ENCODE measurements at regions not wholly inside any gene's neighbourhood (a gene's known extent, or its start where the extent isn't known, plus 50 kb on each side); places are given as distances from the start of the nearest gene placed in this dataset.

DNA sequence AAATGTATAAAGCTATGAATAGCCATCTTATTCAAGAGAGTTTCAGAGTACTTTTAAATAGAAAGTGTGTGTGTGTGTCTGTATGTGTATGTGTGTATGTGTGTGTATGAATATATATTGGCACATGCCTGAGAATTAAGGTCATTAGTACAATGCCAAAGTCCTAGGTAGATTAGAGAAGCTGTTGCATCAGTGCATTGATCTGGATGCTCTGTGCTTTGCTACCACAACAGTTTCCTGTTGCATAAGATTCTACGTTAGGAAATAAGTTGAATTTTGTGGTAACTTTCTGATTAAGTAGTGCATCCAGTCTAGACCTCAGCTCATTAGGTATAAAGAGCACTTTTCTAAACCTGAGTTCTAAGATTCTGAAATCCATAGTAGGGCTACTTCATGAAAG is 1102.8 kb upstream of the KLHL29 start:
- no peak for DNase-seq

DNA sequence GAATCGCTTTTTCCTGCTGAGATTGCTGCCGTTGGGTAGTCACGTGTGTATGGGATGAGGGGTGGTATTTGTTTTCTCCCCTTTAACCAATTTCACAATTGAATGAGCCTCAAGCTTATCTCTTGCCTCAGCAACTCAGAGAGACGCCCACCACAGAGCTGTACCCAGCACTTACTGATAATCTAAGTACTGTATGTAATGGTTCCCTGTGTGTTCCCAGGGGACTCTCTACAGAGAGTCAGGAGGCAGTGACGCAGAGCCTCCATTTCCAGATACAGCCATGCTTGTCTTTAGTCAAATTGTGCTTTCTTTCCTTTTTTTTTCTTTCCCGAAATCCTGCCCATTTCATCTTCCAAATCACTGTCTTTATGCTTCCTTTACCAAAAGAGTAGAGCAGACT is 1102.1 kb upstream of the KLHL29 start:
- no peak for DNase-seq

DNA sequence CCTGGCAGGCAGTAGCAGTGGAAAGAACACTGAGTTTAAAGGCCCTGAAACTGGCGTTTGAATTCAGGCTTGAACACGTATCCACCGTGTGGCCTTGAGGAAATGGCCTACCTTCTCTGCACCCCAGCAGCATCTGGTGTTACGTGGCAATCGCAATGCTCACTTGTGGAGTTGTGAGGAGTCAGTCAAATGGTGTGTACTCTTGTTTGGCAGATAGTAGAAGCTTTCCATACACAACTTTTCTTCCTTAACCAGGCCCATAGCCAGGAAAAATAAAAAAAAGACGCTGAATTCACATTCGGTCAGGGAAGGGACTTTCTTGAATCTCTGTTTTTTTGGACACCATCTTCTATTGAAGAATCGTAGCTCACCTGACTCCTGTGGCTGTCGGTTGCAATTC is 1101.5 kb upstream of the KLHL29 start:
- DNase-seq = no peak

DNA sequence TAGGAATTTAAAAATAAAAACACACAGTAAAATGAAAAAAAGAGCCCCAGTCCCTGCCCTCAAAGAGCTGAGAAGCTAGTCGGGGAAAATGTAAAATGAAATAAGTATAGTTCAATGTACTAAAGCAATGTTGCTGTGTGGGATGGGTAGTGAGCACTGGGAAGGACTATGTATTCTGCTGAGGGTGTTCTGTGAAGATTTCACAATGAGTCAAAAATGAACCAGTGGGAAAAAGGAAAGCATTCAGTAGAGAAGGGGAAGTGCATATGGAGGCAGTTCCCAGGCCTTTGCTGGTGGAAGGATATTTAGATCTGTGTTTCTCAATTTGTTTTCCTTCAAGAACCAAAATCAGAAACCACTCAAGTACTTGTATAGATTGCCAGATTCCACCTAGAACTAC is 1094.7 kb upstream of the KLHL29 start:
- no peak for DNase-seq

DNA sequence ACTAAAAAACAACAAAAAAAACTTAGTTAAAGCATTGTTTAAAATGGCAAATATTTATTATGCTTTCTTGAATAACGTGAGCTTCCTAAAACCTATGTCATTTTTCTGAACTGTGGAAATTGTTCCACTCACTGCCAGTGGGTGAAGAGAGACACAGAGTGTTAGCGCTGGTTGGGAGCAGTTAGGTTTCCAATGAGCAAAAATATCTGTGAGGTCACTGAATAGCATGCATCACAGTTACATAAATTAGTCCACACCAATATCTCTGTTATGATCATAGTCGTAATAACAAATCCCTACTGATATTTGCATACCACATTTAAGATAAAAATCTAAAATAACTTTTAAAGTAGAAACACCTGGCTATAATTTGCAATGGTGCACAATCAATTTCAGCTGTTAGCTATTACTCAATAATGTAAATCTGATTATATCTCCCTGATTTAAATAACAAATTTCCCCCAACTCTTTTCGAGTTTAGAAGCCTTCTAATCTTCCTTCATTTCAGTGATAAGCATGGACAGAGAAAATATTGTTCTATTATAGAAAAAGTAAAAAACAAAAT is 1094.0 kb upstream of the KLHL29 start:
- no peak for DNase-seq

DNA sequence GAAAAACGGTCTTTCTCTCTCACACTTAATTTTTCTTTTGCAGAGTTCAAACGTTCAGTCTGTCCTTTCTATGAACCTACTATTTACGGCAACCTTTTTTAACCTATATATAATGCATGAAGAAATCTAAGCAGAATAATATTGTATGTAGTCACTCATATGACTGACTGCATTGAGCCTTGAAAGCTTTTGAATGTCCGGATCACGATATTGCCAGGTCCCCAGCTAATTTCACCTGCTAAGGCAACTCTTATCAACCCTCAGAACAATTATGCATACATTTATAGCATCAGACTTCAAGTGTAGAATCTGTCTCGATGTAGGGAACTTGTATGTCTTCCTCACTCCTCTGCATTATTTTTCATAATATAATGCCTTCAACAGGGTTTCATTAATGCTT is 1083.8 kb upstream of the KLHL29 start:
- DNase-seq = no peak

DNA sequence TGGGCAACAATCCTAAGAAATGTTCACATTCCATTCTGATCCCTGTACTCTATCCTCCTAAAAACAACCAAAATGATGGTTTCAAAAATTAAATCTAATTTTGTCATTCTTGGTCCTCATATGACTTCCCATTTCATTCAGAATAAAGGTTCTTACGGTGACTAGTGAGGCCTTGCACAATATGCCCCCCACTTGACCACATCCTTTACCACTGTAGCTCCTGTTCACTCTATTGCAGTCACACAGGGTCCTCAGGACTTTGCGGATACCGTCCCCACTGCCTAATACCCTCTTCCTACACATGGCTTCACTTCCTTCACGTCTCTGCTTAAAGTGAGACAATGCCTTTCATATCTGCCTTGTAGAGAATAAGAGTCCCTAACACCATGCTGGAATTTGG is 1058.7 kb upstream of the KLHL29 start:
- DNase-seq = no peak

DNA sequence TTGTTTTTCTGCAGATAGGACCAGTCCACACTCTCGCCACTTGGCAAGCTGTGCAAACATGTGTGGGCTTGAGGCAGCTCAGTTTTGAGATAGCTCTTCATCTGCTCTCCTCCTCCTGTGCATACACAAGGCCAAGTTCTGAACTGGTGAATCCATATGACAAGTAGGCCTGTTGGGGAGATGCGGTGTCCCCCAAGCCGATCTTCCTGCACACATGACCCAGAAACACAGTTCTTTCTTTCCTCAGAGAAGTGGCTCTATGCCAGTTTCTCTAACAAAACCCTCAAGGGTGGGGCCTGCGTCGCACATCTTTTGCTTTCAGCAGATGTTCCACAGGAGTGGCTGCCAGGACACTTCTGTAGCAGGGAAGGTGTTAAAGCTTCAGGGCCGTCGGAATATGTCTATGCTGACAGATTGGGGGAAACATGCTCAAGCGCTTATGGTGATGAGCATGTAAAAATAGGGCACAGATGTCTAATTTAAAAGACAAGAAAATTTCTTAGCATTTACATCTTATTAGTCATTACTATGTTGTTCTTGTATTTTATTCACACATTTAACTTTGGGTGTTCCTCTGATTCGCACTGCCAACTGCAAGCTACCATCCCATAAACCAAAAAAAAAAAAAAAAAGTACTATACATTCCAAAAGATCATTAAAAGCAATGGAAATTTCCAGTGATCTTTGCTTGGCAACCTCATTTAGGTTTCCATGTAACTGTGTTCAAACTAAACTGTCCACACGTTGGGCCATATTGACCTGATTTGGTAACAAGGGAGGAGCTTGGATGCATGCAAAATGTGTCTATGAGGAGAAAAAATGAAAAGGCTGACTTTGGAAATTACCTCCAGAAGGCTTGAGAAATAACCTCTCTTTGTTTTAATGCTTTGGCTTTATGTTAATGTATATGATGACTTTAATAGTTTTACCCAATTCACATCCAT is 1055.5 kb upstream of the KLHL29 start:
- no peak for DNase-seq

DNA sequence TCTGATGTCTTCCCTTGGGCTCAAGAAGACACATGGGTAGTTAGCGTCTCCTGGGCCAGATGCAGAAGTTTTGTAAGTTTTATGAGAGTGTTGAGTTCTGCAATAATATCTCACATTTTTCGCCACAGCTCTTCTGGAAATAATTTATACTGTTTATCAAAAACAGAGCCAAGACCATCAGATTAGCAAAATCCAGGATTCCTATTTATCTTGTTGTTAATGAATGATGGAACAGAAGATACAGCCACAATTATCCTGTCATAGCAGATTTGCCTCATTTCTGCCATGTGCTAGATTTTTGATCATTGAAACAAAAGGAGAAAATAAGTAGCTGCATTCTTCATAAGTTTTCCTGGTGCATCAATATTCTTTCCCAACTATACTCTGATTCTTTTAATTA is 1048.6 kb upstream of the KLHL29 start:
- no peak for DNase-seq

DNA sequence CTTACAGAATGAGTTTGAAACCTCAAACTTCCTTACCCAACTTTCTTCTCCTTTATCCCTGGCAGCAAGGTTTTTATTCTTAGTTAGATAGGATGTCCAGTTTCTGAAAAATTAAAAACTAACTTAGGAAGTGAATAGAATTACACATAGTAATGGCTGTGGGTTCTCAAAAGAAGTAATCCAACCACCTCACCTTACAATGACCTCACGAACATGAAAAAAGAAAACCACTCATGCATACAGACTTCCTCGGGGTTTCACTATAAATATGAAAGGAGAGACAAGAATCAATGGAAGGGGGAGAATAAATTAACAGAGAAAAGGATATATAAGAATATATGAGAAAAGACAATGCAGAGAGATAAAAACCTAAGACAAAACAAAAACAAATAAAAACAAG is 1044.3 kb upstream of the KLHL29 start:
- no peak for DNase-seq

DNA sequence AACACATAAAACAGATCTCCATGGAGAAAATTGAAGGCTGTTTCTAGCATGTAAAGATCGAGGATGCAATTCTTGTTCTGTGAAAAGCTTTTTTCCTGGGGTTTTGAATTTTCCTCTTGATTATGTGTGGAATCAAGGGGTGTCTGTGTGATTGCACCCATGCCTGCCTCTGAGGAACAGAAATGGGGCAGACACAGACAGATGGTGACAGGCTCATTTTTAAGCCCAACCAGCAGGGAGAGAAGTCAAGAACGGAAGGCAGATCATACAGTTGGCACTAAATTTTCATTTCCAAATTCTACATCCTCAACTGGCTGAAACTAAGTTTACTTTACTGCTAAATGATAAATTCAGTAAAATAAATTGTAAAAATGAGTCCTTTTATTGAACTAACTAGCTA is 1037.7 kb upstream of the KLHL29 start:
- no peak for DNase-seq

DNA sequence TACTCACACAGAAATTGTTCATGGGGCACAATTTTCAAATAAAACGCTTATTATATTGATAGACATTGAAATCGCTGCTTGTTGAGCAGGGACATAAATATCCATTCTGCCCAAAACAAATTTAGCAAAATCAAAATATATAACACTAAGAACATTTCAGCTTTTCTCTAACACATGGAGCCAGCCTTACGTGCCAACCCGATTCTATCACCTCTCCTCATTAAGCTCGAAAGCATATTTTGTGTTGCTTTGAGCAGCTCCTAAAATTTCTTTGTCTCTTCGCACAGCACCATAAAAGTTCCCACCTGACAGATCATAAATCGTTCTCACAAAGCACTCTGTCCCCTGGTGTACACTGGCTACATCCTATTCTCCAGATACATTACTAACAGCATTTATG is 1034.4 kb upstream of the KLHL29 start:
- DNase-seq = no peak

DNA sequence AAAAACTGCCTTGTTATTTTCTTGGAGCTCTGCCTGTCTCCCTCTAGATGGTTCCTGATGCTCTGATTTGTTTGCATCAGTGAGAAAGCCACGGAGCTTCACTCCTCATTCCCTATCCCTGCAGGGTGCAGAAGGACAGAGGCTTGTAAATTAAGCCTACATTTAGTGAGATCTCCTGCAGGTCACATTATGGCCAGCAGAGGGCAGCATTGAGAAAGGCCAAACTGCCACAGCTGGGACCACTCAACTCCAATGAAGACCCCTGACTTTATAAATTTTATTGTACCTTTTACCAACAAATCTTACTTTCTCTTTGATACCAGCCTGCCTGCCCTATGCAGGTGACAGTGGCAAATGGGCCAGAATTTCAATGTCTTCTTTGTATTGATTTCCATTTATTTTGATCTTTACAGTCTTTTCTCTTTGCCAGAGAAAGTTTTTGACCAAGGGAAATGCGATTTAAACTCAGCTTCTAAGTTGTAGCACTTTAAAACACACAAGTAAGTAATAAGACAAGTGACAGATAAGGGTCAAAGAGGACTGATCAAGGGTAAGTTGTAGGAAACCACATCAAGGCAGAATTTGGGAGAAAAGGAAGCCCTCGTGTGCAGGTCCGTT is 1029.1 kb upstream of the KLHL29 start:
- DNase-seq = no peak

DNA sequence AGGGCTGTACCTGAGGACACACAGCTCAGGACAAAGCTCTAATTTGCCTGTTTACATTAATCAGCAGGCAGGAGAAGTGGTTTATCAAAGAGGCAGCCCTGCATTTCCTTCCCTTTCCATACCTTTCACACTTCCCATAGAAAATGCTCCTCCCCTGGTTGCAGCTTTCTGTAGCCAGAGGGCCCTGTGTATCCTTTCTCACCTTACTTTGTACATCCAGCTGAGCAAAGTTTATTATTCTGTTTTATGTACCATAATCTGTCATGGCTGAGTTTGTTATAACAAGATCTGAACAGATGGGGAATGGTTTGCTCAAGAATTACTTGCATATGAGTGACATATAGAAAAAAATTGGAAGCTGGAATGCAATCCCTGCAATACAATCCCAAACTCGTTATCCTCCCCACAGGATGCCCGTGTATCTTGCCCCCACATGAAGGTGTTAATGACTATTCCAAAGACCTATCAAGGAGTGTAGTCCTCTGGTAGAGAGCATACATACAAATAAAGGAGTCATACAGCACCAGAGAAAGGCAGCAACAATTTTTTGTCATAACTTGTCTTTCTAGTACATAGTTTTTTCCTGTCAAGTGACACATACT is 1025.8 kb upstream of the KLHL29 start:
- no peak for DNase-seq

DNA sequence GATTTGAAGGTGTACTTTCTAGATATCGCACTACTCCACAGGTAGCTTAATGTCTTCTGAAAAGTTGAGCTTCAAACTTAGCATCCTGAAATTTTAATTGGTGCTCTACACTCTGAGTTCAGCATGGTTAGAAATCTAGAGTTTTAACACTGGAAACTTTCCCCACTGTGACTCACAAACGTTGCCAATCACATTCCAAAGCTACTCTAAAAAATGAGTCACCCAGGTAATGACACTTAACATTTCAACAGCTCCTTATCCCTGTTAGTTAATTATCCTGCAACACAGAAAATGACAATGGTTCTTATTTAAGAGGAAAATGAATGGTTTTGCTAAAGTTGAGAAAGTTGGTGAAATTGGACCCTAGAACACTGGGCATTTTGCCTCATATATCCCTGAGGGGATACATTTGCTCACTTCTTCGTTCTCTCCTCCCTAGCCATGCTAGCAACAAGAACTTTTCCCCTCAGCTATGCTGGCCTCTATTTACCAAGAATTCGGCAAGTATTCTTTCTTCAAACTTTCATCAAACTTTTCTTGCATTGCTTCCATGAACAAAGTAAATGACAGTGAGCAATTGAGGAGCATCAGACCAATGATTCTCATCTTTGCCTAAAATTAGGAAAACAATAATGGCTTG is 1024.1 kb upstream of the KLHL29 start:
- DNase-seq = no peak

DNA sequence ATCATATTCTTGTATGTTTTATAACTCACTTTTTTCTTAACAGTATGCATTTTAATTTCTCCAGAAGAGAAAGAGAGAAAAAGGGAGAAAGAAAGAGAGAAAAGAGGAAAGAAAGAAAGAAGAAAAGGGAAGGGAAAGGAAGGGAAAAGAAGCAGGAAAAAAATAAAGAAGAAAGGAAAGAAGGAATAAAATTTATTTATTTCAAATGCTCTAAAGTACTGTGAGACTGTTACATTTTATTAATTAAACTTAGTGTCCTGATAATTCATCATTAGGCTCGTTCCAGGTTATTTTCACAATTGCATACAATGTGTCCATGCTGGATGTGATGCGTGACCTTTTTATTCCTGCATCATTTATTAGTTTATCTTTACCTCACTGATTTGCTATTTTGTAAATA is 1023.4 kb upstream of the KLHL29 start:
- DNase-seq = no peak

DNA sequence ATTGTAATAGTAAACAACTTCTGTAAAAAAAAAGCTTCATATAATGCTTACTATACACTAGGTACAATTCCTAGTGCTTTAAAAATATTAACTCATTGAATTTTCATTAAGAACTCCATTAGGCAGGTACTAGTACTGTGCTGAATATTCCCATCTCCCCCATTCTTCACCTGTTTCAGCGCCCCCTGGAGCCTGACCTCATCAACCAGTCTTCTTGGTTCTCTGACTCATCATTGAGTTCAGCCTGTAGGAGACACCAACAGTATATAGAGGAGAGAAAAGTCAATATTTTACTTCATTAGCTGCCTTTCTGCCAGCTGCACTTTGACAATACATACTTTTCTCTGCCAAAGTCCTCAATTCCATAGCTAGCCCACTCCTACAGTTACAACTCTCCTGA is 1009.9 kb upstream of the KLHL29 start:
- DNase-seq = no peak

DNA sequence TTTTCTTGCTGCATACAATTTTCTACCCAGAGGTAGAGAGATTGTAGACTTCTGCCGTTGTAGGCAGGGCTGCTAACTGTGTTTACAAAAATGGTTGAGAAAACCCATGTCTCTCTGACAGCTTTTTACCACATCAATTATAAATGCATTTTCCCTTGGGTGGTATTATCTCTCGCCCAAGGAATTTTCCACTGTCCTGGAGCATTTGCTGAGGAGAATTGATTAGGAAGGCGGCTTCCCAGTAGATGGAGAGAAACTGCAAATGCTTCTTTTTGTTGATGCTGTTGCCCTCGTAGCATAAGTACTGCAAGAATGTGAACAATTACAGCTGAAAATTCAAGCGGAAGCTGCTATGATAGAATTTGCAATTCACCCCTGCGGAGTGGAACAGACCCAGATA is 1007.7 kb upstream of the KLHL29 start:
- no peak for DNase-seq

DNA sequence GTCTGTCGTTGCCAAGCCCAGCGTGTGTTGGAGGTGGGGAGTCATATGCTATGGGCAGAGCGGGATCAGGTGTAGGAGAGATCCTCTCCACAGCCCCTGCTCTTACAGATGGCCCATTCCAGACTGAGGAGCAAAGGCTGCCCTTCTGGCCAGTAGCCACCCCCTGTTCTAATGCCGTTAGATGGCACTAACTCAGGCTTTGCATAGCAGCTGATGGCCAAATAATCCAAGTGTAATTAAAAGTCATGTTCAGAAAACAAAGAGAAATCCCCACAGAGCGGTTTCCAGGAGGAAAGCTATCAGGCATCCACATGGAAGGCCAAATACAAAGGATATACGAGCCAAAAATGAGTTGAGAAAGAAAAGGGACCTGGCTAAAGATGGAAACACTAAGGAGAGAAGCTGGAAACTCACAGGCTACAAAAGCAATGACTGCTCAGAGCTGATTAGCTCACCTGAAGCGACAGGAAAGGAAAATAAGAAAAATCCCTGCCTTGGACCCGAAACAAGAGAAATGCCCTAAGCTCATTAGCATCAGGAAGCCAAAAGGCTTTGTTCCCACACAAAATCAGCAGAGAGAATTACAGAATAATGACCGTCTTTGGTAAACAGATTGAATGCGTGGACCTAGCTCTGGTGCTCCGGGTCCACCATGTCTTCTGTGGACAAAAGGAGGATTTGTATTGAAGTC is 1002.4 kb upstream of the KLHL29 start:
- DNase-seq = no peak

DNA sequence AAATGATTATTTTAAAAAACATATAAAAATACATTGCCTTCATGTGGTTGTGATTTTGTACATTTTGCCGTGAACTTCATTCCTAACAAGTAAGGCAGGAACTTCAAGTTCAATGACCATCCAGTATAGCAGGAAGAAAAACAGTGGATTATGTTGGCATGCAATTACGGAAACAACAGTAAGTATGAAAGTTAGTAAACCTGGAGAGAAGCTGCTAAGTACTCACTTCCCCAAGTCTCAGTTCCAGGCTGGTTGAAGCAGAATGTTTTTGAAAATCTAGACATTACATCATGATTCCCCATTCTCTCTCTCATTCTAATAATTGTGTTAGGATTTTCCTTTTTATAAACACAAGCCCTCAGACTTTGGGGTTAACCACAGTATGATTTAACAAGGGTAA is 987.1 kb upstream of the KLHL29 start:
- no peak for DNase-seq

DNA sequence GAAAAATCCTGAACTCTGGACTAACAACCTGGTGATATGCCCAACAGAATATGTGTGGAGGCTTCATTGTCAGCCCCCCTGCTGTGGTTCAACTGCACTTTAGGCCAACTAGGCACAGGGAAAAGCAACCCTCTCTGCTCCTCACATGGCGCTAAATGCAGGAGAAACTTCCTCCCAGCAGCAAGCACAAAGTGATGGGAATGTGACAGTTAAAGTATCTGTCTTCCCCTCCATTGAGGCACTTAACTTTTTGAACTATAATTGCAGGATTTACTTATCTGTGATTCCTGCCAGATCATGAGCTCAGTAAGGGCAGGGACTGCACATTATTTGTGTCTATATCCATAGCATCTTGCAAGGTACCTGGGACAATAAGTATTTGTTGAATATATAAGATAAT is 981.2 kb upstream of the KLHL29 start:
- DNase-seq = no peak

DNA sequence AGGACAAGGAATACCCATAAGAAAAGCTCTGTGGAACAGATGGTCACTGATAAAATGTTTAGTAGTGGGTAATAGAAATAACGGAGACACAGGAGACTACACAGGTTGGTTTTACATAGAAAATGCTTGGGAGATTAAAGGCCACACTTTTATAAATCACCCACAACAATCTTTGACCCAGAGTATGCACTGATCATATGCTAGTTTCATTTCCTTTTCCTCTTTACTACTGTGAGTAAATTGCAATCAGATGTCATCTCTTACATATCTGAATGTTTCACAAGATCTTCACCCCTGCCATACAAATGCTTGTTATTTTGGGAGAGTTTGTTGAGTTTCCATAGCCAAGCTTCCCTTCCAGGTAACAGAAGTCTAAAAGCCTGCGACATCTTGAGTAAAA is 978.4 kb upstream of the KLHL29 start:
- no peak for DNase-seq

DNA sequence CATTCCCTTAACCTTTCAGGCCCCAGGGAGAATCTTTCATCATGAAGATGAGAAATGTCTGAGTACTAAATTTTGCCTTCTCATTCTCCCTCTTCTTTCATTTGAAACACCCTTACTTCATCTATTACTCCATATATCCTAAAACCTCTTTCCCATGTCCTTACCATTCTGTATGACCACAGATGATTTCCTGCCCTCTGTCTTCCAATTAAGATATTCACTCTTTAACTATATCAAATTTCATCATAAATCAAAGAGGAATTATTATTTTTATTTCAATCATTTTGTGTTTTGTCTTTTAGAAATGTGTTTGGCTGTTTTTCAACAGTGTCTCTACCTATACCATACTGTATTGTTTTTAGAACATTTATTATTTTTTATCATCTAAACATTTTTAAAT is 964.9 kb upstream of the KLHL29 start:
- DNase-seq = no peak
